WTC11 (cell line): ENCODE measurements at regions not wholly inside any gene's neighbourhood (a gene's known extent, or its start where the extent isn't known, plus 50 kb on each side); places are given as distances from the start of the nearest gene placed in this dataset.
"Not testable (repeated sequence)": the region's sequence is repeated elsewhere in the genome, so short reads cannot be mapped to it uniquely, and the experiment has no call there.

ENCODE experiments used
- ATAC-seq: fragments of 200-7000 bp; cut with Tn5 transposase; 2 replicates; pipeline ENCODE4 v1.10.0; 2021; ENCODE audit warnings: mild to moderate bottlenecking, moderate library complexity
- CTCF ChIA-PET: fragments of 300-600 bp; sonication (Branson Sonifier 250); formaldehyde crosslinking; loops from one replicate; lab custom pipeline; 2021; ENCODE audit warnings: antibody characterized with exemption; lab: Charles Lee
- POLR2A ChIA-PET: fragments of 350-600 bp; sonication (Branson Sonifier 250); formaldehyde crosslinking; loops from one replicate; lab custom pipeline; 2021; ENCODE audit warnings: antibody characterized with exemption; lab: Charles Lee
- DNase-seq: peaks from one replicate; pipeline ENCODE4 v3.0.0; 2021; ENCODE audit warnings: low spot score
- H3K27ac Mint-ChIP-seq: 2 replicates; pipeline ENCODE4 v1.8.0; 2021; ENCODE audit warnings: mixed read lengths
- H3K27me3 Mint-ChIP-seq: 2 replicates; pipeline ENCODE4 v1.8.0; 2021; ENCODE audit warnings: low read depth, mild to moderate bottlenecking, moderate library complexity, mixed read lengths
- H3K36me3 Mint-ChIP-seq: 2 replicates; pipeline ENCODE4 v1.8.0; 2021; ENCODE audit warnings: mixed read lengths
- H3K4me1 Mint-ChIP-seq: 2 replicates; pipeline ENCODE4 v1.8.0; 2022; ENCODE audit warnings: mixed read lengths
- H3K4me3 Mint-ChIP-seq: 2 replicates; pipeline ENCODE4 v1.8.0; 2021; ENCODE audit warnings: mild to moderate bottlenecking, moderate library complexity, mixed read lengths
- H3K9me3 Mint-ChIP-seq: 2 replicates; pipeline ENCODE4 v1.8.0; 2021; ENCODE audit warnings: mixed read lengths
- CBFB ChIP-seq: sonication (generic); formaldehyde crosslinking; IDR thresholded peaks from 2 replicates; pipeline ENCODE4 v1.8.1; 2022; ENCODE audit warnings: mild to moderate bottlenecking, low read depth, missing genetic modification reagents
- FOXJ3 ChIP-seq: sonication (generic); formaldehyde crosslinking; IDR thresholded peaks from 2 replicates; pipeline ENCODE4 v1.9.0; 2021; ENCODE audit warnings: missing genetic modification reagents, mild to moderate bottlenecking, borderline replicate concordance
- HMGA2 ChIP-seq: fragments of 250-450 bp; sonication (Bioruptor Pico); IDR thresholded peaks from 2 replicates; pipeline ENCODE4 v1.4.0; 2021; ENCODE audit warnings: mild to moderate bottlenecking, moderate library complexity
- JAZF1 ChIP-seq: fragments of 250-450 bp; sonication (Bioruptor Pico); IDR thresholded peaks from 2 replicates; pipeline ENCODE4 v1.9.0; 2021; ENCODE audit warnings: moderate library complexity, mild to moderate bottlenecking, inconsistent platforms
- NFATC4 ChIP-seq: fragments of 250-450 bp; sonication (Bioruptor Pico); IDR thresholded peaks from 2 replicates; pipeline ENCODE4 v1.9.0; 2021; ENCODE audit warnings: mild to moderate bottlenecking
- OVOL2 ChIP-seq: fragments of 250-450 bp; sonication (Bioruptor Pico); IDR thresholded peaks from 2 replicates; pipeline ENCODE4 v1.9.0; 2021; ENCODE audit warnings: mild to moderate bottlenecking, borderline replicate concordance
- RELA ChIP-seq: sonication (generic); formaldehyde crosslinking; IDR thresholded peaks from 2 replicates; pipeline ENCODE4 v1.8.1; 2022; ENCODE audit warnings: missing genetic modification reagents, mild to moderate bottlenecking, borderline replicate concordance
- SMAD3 ChIP-seq: sonication (generic); formaldehyde crosslinking; IDR thresholded peaks from 2 replicates; pipeline ENCODE4 v1.8.0; 2022; ENCODE audit warnings: missing genetic modification reagents, mild to moderate bottlenecking, borderline replicate concordance
- SOX15 ChIP-seq: fragments of 250-450 bp; sonication (Bioruptor Pico); IDR thresholded peaks from 2 replicates; pipeline ENCODE4 v1.9.0; 2021; ENCODE audit warnings: mild to moderate bottlenecking
- ZNF219 ChIP-seq: sonication (generic); formaldehyde crosslinking; IDR thresholded peaks from 2 replicates; pipeline ENCODE4 v1.8.0; 2023; ENCODE audit warnings: missing genetic modification reagents, mild to moderate bottlenecking, borderline replicate concordance
- TF ChIP-seq, protein P1 (sequence below): sonication (generic); formaldehyde crosslinking; IDR thresholded peaks from 2 replicates; pipeline ENCODE4 v1.8.0; 2023; ENCODE audit warnings: missing genetic modification reagents, mild to moderate bottlenecking, borderline replicate concordance
- TF ChIP-seq, protein P2 (sequence below): sonication (generic); formaldehyde crosslinking; IDR thresholded peaks from 2 replicates; pipeline ENCODE4 v1.8.1; 2022; ENCODE audit warnings: low read depth, mild to moderate bottlenecking, moderate library complexity, missing genetic modification reagents, borderline replicate concordance
- TF ChIP-seq, protein P3 (sequence below): sonication (generic); formaldehyde crosslinking; IDR thresholded peaks from 2 replicates; pipeline ENCODE4 v1.8.0; 2022; ENCODE audit warnings: mild to moderate bottlenecking, missing genetic modification reagents
- TF ChIP-seq, protein P4 (sequence below): fragments of 250-450 bp; sonication (Bioruptor Pico); IDR thresholded peaks from 2 replicates; pipeline ENCODE4 v1.9.0; 2021; ENCODE audit warnings: moderate library complexity, mild to moderate bottlenecking, inconsistent platforms, borderline replicate concordance
- TF ChIP-seq, protein P5 (sequence below): sonication (generic); formaldehyde crosslinking; IDR thresholded peaks from 2 replicates; pipeline ENCODE4 v1.8.0; 2023; ENCODE audit warnings: missing genetic modification reagents

GRCh38 chr12:73699318-73699717, 838.3 kb upstream of the ATXN7L3B start (continued):
- TF ChIP-seq, protein P1, sequence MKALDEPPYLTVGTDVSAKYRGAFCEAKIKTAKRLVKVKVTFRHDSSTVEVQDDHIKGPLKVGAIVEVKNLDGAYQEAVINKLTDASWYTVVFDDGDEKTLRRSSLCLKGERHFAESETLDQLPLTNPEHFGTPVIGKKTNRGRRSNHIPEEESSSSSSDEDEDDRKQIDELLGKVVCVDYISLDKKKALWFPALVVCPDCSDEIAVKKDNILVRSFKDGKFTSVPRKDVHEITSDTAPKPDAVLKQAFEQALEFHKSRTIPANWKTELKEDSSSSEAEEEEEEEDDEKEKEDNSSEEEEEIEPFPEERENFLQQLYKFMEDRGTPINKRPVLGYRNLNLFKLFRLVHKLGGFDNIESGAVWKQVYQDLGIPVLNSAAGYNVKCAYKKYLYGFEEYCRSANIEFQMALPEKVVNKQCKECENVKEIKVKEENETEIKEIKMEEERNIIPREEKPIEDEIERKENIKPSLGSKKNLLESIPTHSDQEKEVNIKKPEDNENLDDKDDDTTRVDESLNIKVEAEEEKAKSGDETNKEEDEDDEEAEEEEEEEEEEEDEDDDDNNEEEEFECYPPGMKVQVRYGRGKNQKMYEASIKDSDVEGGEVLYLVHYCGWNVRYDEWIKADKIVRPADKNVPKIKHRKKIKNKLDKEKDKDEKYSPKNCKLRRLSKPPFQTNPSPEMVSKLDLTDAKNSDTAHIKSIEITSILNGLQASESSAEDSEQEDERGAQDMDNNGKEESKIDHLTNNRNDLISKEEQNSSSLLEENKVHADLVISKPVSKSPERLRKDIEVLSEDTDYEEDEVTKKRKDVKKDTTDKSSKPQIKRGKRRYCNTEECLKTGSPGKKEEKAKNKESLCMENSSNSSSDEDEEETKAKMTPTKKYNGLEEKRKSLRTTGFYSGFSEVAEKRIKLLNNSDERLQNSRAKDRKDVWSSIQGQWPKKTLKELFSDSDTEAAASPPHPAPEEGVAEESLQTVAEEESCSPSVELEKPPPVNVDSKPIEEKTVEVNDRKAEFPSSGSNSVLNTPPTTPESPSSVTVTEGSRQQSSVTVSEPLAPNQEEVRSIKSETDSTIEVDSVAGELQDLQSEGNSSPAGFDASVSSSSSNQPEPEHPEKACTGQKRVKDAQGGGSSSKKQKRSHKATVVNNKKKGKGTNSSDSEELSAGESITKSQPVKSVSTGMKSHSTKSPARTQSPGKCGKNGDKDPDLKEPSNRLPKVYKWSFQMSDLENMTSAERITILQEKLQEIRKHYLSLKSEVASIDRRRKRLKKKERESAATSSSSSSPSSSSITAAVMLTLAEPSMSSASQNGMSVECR (CRISPR knock-in tag), result no peak
- TF ChIP-seq, all 79 proteins: peak for 0

DNA sequence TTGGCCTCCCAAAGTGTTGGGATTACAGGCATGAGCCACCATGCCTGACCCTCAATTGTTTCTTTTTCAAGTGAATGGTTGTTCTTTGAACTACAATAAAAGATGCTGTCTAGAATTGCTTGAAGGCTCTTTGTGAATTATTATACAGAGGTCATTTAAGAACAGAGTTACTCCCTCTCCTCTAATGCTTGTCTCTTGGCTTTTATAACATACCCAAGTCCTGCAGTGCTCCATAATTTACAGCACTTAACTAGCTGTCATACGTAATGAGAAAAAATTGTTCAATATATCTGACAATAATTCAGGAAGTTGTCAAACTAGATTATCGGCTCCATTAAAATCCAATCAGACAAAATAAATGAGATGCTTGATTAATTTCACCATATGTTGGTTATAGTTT, 823.0 kb upstream of the ATXN7L3B start:
- Mint-ChIP-seq H3K36me3 (no peaks in the 10 kb centered on the region), H3K27ac (no peak overlapping the region)

DNA sequence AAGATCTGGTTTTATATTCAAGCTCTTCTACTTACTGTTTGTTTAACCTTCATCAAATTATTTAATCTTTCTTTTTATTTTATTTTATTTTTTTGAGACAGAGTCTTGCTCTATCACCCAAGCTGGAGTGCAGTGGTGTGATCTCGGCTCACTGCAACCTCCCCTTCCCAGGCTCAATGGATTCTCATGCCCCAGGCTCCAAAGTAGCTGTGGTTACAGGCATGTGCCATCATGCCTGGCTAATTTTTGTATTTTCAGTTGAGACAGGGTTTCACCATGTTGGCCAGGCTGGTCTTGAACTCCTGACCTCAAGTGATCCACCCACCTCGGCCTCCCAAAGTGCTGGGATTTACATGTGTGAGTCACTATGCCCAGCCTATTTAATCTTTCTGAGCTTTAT, 821.5 kb upstream of the ATXN7L3B start:
- CTCF ChIA-PET, H3K9me3 Mint-ChIP-seq, ATAC-seq, H3K4me1 Mint-ChIP-seq, DNase-seq, H3K27ac Mint-ChIP-seq, H3K27me3 Mint-ChIP-seq, H3K36me3 Mint-ChIP-seq, H3K4me3 Mint-ChIP-seq, POLR2A ChIA-PET: not testable (repeated sequence)

More for the DNA sequence above, 823.0 kb upstream of the ATXN7L3B start:
- H3K4me3 Mint-ChIP-seq, result no peak overlapping the region
- DNase-seq (no peak), ATAC-seq (no peak)
- ChIA-PET POLR2A (no interaction called here), CTCF (no interaction called here)
- H3K4me1 Mint-ChIP-seq, result 0 out of 2 replicates have a peak, but pooled peaks cover 4% of the 10 kb centered on the region
- H3K9me3 Mint-ChIP-seq, result no peaks in the 10 kb centered on the region
- no peaks in the 10 kb centered on the region for H3K27me3 Mint-ChIP-seq
- no peak for TF ChIP-seq ZNF219
- no peak for TF ChIP-seq FOXJ3
- TF ChIP-seq SOX15 (CRISPR knock-in tag), result no peak
- no peak for TF ChIP-seq OVOL2 (CRISPR knock-in tag)
- TF ChIP-seq, protein P1 (CRISPR knock-in tag), result no peak
- TF ChIP-seq RELA (CRISPR knock-in tag), result no peak
- TF ChIP-seq NFATC4 (CRISPR knock-in tag), result no peak

- Mint-ChIP-seq H3K27ac (no peak overlapping the region; the same call in none of the 2 replicates), H3K9me3 (no peaks in the 10 kb centered on the region), H3K36me3 (no peaks in the 10 kb centered on the region), H3K27me3 (no peaks in the 10 kb centered on the region), H3K4me3 (no peak overlapping the region), H3K4me1 (0 out of 2 replicates have a peak, but pooled peaks cover 4% of the 10 kb centered on the region)
- no peak for DNase-seq
- ChIA-PET POLR2A (no interaction called here), CTCF (no interaction called here)
- no peak for ATAC-seq
- TF ChIP-seq OVOL2 (CRISPR knock-in tag) (no peak), HMGA2 (CRISPR knock-in tag) (peak; percentile 98)
Observed at GRCh38 chr12:73719223-73719622, 818.4 kb upstream of the ATXN7L3B start.

DNA sequence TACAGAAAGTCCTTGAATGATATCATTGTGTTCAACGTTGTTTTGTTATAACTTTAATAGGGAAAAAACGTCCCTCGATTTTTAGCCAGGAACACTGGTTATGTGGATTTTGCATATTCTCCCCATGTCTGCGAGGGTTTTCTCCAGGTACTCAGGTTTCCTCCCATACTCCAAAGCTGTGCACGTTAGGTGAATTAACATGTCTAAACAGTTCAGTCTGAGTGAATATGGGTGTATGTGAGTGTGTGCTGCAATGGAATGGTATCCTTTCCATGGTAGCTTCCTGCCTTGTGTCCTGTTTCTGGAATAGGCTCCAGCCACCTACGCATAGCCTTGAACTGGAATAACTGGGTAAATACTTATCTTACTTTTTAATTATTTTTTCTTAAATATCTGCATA, 810.8 kb upstream of the ATXN7L3B start:
- no peak overlapping the region for H3K27ac Mint-ChIP-seq
- H3K36me3 Mint-ChIP-seq, result no peaks in the 10 kb centered on the region
- ChIA-PET CTCF (no interaction called here), POLR2A (interaction anchor here (0.6 kb wide), 1 partner anchor 1194 kb away, joined by 6 read pairs; no protein-coding TSS in a partner anchor)
- ATAC-seq (no peak; the same call in 1 of the 2 replicates), DNase-seq (no peak)
- no peaks in the 10 kb centered on the region for H3K27me3 Mint-ChIP-seq
- H3K4me1 Mint-ChIP-seq, result 0 out of 2 replicates have a peak, but pooled peaks cover 3% of the 10 kb centered on the region
- H3K4me3 Mint-ChIP-seq, result no peak overlapping the region
- no peaks in the 10 kb centered on the region for H3K9me3 Mint-ChIP-seq
- TF ChIP-seq, protein P2, sequence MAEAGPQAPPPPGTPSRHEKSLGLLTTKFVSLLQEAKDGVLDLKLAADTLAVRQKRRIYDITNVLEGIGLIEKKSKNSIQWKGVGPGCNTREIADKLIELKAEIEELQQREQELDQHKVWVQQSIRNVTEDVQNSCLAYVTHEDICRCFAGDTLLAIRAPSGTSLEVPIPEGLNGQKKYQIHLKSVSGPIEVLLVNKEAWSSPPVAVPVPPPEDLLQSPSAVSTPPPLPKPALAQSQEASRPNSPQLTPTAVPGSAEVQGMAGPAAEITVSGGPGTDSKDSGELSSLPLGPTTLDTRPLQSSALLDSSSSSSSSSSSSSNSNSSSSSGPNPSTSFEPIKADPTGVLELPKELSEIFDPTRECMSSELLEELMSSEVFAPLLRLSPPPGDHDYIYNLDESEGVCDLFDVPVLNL, result no peak
- TF ChIP-seq, protein P3, sequence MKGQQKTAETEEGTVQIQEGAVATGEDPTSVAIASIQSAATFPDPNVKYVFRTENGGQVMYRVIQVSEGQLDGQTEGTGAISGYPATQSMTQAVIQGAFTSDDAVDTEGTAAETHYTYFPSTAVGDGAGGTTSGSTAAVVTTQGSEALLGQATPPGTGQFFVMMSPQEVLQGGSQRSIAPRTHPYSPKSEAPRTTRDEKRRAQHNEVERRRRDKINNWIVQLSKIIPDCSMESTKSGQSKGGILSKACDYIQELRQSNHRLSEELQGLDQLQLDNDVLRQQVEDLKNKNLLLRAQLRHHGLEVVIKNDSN, result no peak
- TF ChIP-seq, protein P4, sequence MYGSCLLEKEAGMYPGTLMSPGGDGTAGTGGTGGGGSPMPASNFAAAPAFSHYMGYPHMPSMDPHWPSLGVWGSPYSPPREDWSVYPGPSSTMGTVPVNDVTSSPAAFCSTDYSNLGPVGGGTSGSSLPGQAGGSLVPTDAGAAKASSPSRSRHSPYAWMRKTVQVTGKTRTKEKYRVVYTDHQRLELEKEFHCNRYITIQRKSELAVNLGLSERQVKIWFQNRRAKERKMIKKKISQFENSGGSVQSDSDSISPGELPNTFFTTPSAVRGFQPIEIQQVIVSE (CRISPR knock-in tag), result no peak
- no peak for TF ChIP-seq CBFB
- no peak for TF ChIP-seq SMAD3 (CRISPR knock-in tag)
- no peak for TF ChIP-seq JAZF1 (CRISPR knock-in tag)
- TF ChIP-seq, protein P5, sequence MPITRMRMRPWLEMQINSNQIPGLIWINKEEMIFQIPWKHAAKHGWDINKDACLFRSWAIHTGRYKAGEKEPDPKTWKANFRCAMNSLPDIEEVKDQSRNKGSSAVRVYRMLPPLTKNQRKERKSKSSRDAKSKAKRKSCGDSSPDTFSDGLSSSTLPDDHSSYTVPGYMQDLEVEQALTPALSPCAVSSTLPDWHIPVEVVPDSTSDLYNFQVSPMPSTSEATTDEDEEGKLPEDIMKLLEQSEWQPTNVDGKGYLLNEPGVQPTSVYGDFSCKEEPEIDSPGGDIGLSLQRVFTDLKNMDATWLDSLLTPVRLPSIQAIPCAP (CRISPR knock-in tag), result no peak
